ENCODE measurements at regions not wholly inside any gene's neighbourhood (a gene's known extent, or its start where the extent isn't known, plus 50 kb on each side); places are given as distances from the start of the nearest gene placed in this dataset.
A peak's percentile ranks its signal among the peaks of the same experiment; 100 is the strongest.
"Not testable (repeated sequence)": the region's sequence is repeated elsewhere in the genome, so short reads cannot be mapped to it uniquely, and the experiment has no call there.

DNA sequence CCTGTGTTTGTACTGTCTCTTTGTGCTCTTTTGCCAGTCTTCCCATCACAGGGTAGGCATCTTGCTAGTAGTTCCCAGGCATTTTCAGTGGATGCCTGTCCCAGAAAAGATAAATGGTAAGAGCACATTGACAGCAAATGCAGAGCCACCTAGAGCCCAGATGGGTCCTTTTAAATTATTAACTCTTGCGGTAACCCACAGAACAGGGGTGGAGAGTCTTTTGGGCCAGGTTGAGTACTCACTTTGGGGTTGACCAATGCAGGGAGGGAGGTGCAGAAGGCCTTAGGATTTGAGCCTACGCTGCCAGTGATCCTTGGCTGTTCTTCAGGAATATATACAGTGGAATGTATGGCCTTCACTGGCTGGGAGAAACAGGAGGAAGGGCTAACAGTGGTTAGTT is 173.8 kb downstream of the MSN start:
- intact Hi-C loops (cut with micrococcal nuclease) = no loop called here
- DNase-seq = no peak
- no peak for ATAC-seq

DNA sequence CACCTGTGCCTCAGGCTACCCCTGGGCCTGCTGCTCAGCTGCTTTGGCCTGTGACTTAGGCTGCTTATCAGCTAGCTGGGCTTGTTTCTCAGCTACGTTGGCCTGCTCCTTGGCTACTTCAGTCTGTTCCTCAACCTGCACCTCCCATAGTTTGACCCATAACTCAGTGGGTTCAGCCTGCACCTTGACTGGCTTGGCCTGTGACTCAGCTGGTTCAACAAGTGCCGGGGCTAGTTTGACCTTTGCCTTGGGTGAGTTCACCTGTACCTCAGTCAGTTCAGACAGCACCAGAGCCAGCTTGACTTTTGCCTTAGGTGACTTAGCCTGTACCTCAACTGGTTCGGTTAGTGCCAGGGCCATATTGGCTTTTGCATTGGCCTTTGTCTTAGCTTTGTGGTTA is 171.2 kb downstream of the MSN start:
- DNase-seq (no peak), ATAC-seq (no peak)
- intact Hi-C loops (cut with micrococcal nuclease) = no loop called here

DNA sequence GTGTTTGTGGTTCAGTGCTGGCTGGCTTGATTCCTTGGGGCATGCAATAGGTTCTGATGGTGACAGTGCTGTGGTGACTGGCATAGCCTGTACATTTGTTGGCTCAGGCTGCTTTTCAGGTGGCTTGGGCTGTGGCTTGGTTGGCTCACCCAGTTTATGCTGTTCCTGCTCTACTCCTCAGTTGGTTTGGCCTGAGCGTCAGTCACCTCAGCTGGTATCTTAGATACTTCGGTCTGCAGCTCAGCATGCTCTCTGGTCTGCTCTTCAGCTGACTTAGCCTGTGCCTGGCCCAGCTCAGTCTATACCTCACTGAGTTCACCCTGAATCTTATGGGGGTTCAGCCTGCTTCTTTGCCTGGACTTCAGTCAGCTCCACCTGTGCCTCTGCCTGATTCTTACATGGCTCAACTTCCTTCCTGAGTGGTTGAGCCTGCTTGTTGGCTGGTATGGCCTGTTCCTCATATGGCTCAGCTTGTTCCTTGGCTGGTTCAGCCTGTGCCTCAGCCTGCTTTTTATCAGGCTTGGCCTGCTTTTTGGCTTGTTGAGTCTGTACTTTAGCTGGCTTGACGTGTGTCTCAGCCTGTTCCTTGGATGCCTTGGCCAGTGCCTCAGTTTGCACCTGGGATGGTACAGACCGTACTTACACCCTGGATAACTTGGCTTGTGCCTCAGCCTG is 170.6 kb downstream of the MSN start:
- DNase-seq = no peak
- ATAC-seq = no peak
- intact Hi-C loops (cut with micrococcal nuclease) = no loop called here

DNA sequence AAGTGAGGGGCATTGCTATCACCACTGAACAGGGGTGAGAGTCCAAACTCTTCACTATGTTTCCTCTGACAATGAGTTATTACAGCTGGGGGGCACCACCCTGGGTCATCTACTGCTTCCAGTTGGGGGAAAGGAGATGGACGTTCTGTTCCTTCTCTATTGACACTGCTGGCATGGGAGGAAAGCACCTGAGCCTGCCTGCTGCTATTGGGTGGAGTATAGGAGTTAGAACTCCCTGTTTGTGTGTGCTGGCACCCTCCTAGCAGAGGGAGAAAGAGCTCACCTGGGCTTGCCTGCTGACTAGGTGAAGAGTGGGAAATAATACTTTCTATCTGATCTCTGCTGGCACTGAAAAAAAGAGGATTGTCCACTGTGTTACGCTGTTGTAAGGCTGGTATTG is 163.8 kb downstream of the MSN start:
- DNase-seq = no peak
- intact Hi-C loops (cut with micrococcal nuclease) = no loop called here
- ATAC-seq = no peak

DNA sequence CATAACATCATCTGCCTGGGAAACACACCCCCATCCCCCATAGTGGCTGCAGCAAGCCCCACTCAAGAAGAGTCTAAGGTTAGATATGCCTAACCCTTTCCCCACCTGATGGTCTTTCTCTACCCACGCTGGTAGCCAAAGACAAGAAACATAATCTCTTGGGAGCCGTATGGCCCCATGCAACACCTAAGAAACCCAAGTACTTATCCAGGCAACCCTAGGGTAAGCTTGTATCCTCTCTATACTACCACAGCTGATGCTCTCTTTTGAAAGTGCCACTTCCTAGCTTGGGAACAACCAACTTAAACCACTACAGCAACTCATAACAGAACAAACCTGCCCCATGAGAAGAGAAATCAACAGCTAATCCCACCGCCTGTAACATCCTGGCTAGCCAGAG is 161.1 kb downstream of the MSN start:
- intact Hi-C loops (cut with micrococcal nuclease) = no loop called here
- ATAC-seq = no peak

DNA sequence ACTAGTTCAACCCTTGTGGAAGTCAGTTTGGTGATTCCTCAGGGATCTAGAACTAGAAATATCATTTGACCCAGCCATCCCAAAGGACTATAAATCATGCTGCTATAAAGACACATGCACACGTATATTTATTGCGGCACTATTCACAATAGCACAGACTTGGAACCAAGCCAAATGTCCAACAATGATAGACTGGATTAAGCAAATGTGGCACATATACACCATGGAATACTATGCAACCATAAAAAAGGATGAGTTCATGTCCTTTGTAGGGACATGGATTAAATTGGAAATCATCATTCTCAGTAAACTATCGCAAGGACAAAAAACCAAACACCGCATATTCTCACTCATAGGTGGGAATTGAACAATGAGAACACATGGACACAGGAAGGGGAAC is 157.8 kb downstream of the MSN start:
- DNase-seq; intact Hi-C loops (cut with micrococcal nuclease); ATAC-seq: not testable (repeated sequence)

More for the DNA sequence above, 161.1 kb downstream of the MSN start:
- no peak for DNase-seq

DNA sequence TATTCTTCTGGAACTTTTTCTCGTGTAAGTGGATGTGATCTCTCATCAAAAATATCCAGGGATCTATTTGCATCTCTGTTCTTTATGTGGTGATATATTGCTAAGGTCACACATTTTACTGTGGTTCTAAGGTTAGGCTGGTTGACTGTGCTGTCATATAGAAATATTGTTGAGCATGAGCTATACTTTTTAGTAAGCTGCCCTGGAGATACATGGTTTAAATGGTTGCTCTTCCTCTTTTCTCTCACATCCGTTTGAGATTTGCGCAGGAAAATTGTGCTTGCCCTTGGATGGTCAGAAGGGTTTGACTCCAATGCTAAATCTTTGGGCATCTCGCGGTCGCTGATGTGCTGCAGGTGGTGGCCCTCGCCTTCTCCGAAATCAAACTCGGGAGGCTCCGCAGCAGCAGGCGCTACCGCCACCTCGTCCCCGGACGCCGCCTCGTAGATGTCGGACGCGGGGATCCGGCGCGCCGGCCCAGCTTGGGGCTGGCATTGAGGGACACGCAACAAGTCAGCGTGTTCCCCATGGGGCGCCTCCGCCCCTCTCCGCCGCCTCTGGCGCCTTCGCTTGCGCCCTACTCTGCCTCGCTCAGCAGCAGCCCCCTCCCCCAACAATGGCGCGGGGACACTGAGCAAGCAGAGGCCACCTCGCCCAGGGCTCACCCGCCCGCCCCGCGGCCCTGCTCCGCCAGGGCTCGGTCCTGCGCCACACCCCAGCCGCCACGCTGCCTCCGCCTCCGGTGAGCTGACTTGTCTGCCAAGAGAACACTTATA is 154.5 kb downstream of the MSN start:
- peak; percentile 40 for DNase-seq
- ATAC-seq = peak; percentile 52

DNA sequence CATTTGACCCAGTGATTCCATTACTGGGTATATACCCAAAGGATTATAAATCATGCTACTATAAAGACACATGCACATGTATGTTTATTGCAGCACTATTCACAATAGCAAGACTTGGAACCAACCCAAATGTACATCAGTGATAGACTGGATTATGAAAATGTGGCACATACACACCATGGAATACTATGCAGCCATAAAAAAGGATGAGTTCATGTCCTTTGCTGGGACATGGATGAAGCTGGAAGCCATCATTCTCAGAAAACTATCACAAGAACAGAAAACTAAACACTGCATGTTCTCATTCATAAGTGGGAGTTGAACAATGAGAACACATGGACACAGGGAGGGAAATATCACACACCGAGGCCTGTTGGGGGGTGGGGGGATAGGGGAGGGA is 152.5 kb downstream of the MSN start:
- not testable (repeated sequence) for ATAC-seq

More for the DNA sequence above, 154.5 kb downstream of the MSN start:
- intact Hi-C loops (cut with micrococcal nuclease) = no loop called here

DNA sequence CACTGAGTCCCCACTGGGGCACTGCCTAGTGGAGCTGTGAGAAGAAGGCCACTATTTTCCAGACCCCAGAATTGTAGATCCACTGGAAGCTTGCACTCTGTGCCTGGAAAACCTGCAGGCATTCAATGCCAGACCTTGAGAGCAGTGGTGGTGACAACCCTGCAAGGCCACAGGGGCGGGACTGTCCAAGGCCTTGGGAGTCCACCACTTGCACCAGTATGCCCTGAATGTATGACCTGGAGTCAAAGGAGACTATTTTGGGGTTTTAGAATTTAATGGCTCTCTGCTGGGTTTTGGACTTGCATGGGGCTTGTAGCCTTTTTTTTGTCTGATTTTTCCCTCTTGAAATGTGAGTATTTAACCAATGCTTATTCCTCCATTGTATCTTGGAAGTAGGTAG is 145.8 kb downstream of the MSN start:
- DNase-seq (no peak), ATAC-seq (no peak)
- intact Hi-C loops (cut with micrococcal nuclease) = no loop called here

More for the DNA sequence above, 152.5 kb downstream of the MSN start:
- DNase-seq; intact Hi-C loops (cut with micrococcal nuclease): not testable (repeated sequence)

DNA sequence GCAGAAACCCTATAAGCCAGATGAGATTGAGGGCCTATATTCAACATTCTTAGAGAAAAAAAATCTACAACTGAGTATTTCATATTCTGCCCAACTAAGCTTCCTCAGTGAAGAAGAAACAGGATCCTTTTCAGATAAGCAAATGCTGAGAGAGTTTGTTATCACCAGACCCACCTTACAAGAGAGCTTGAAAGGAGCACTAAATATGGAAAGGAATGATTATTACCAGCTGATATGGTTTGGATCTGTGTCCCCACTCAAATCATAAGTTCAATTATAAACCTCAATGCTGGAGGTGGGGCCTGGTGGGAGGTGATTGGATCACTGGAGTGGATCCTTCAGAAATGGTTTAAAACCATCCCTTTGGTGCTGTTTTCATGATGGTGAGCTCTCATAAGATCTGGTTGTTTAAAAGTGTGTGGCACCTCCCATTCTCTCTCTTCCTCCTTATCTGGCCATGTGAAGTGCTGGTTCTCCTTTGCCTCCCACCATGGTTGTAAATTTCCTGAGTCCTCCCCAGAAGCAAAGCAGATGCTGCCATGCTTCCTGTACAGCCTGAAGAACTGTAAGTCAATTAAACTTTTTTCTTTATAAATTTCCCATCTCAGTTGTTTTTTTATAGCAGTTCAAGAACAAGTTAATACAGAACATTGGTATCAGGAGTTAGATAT is 144.2 kb downstream of the MSN start:
- intact Hi-C loops (cut with micrococcal nuclease) = no loop called here
- no peak for DNase-seq
- no peak for ATAC-seq
